ENCODE measurements at regions not wholly inside any gene's neighbourhood (a gene's known extent, or its start where the extent isn't known, plus 50 kb on each side); places are given as distances from the start of the nearest gene placed in this dataset.

GRCh38 chr21:41689289-41689583, 77.6 kb downstream of the RIPK4 start:
- no peak overlapping the region for H3K4me3 ChIP-seq (ENCODE audit: low read depth, low read length)
- no peak for DNase-seq (ENCODE audit: low read depth)
- TF ChIP-seq CTCF (conservative IDR thresholded peaks at IDR 0.05; ENCODE audit: low read depth, low read length) = no peak

DNA sequence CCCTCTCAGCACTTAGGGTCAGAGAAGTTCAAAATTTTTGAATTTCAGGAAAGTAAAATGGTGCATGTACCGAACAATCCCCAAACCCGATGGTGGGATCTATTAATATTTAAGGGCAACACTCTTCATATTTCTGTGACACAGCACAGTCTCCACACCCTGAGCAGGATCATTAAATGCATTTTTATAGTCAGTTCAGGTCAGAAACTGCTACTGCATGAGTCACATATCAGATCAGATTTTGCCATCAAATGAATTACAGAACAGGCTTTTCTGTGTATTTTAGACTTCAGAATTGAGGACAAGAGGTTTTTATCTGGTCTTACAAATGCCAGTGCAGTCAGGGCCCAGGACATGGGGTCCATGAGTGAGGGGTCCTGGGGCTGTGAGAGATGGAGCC, 79.2 kb downstream of the RIPK4 start:
- DNase-seq (ENCODE audit: low read depth) = no peak
- H3K4me3 ChIP-seq (ENCODE audit: low read depth, low read length) = no peak overlapping the region
- TF ChIP-seq CTCF (conservative IDR thresholded peaks at IDR 0.05; ENCODE audit: low read depth, low read length) = no peak

DNA sequence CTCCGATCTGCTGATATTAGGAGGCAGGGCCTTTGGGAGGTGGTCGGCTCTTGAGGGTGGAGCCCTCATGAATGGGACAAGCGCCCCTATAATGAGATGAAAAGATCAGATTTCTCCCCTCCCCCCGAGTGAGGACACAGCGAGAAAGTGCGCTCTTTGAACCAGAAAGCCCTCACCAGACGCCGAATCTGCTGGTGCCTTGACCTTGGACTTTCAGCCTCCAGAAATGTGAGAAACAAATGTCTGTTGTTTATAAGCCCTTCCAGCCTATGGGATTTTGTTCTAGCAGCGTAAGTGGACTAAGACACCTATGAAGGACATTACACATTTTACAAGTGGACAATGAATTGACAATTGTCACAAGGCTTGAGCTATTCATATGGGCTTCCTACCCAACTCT, 80.2 kb downstream of the RIPK4 start:
- DNase-seq (ENCODE audit: low read depth) = no peak
- no peak for TF ChIP-seq CTCF (conservative IDR thresholded peaks at IDR 0.05; ENCODE audit: low read depth, low read length)
- H3K4me3 ChIP-seq (ENCODE audit: low read depth, low read length) = no peak overlapping the region

GRCh38 chr21:41685511-41686149, 81.2 kb downstream of the RIPK4 start:
- no peak for TF ChIP-seq CTCF (conservative IDR thresholded peaks at IDR 0.05; ENCODE audit: low read depth, low read length)
- DNase-seq (ENCODE audit: low read depth) = no peak
- H3K4me3 ChIP-seq (ENCODE audit: low read depth, low read length) = no peak overlapping the region

DNA sequence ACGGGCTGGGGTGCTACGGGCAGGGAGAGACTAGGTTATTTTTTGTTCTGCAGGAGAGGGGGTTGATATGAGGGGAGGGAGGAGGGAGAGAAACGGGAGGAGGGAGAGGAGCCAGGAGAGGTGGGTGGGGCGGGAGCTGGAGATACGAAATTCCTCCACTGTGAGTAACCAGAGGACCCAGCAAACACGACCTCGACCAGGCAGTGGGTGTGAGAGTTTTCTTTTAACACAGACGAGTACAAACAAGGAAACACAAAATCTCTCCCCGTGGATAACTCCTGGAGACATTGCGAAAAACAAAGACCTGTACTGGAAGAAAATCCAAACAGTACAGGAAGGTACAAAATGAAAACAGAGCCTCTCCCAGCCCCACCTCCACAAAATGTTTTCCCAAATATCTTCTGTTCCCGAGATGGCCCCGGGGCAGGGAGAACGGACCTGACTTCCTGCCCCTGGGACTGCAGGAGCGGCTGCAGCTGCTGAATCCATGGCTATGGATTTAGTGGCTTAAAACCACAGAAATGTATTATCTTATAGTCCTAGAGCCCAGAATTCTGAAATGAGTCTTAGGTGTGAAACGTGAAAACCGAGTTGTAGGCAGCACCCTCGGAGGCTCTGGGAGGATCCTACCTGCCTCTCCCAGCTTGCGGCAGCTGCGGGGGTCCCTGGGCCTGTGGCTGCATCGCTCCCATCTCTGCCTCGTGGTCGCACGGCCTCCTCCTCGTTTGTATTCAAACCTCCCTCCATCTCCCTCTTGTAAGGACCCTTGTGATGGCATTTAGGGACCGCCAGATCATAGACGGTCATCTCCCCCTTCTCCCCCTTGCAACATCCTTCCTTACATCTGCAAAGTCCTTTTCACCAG, 82.2 kb downstream of the RIPK4 start:
- H3K4me3 ChIP-seq (ENCODE audit: low read depth, low read length) = no peak overlapping the region
- TF ChIP-seq CTCF (conservative IDR thresholded peaks at IDR 0.05; ENCODE audit: low read depth, low read length) = no peak
- peak; percentile 58 for DNase-seq (ENCODE audit: low read depth)

GRCh38 chr21:41683815-41684214, 83.0 kb downstream of the RIPK4 start:
- no peak for DNase-seq (ENCODE audit: low read depth)
- H3K4me3 ChIP-seq (ENCODE audit: low read depth, low read length) = no peak overlapping the region
- TF ChIP-seq CTCF (conservative IDR thresholded peaks at IDR 0.05; ENCODE audit: low read depth, low read length) = no peak

DNA sequence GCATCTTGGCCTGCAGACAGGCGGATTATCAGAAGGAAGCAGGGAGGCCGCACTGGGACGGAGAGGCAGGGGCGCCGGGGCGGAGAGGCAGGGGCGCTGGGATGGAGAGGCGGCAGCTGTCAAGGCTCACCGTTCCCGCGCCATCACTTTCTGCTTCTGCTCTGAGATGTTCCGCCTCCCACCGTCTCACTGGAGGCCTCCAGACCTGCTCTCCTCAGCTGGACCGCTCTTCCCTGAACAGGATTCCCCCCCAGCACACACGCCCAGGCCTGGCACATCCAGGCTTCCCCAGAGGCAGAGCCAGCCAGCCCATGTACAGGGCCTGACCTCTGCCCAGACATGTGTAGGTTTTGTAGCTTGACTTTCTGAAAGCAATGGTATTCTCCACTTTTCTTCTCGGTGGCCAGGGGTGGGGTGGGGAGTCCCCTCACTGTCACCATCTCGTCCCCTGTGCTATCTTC, 84.1 kb downstream of the RIPK4 start:
- no peak for DNase-seq (ENCODE audit: low read depth)
- no peak overlapping the region for H3K4me3 ChIP-seq (ENCODE audit: low read depth, low read length)
- no peak for TF ChIP-seq CTCF (conservative IDR thresholded peaks at IDR 0.05; ENCODE audit: low read depth, low read length)
